ENCODE measurements at regions not wholly inside any gene's neighbourhood (a gene's known extent, or its start where the extent isn't known, plus 50 kb on each side); places are given as distances from the start of the nearest gene placed in this dataset.

DNA sequence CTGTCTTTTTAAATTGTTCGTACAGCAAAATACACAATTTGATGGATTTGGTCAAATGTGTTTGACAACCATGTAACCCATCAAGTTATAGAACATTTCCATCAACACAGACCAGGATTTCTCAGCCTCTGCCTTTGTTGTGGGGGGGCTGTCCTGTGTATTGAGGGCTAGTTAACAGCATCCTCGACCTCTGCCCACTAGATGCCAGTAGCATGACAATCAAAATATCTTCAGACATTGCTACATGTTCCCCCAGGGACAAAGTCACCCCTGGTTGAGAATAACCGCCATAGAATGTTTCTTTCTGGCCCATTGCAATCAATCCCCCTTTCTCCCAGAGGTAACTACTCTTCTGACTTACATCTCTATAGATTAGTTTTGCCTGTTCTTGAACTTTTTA is 310.1 kb upstream of the RGMA start:
- no peak overlapping the region for H3K4me3 ChIP-seq
- no peak overlapping the region for H2AFZ ChIP-seq
- H3K36me3 ChIP-seq (replicated peaks; ENCODE audit: insufficient read depth, low read depth): no peaks in the 10 kb centered on the region
- no peak for DNase-seq (ENCODE audit: low spot score)
- no peak overlapping the region for H3K4me2 ChIP-seq
- no peaks in the 10 kb centered on the region for H3K79me2 ChIP-seq
- no peaks in the 10 kb centered on the region for H3K9me3 ChIP-seq (ENCODE audit: low read depth)
- TF ChIP-seq, protein P1, sequence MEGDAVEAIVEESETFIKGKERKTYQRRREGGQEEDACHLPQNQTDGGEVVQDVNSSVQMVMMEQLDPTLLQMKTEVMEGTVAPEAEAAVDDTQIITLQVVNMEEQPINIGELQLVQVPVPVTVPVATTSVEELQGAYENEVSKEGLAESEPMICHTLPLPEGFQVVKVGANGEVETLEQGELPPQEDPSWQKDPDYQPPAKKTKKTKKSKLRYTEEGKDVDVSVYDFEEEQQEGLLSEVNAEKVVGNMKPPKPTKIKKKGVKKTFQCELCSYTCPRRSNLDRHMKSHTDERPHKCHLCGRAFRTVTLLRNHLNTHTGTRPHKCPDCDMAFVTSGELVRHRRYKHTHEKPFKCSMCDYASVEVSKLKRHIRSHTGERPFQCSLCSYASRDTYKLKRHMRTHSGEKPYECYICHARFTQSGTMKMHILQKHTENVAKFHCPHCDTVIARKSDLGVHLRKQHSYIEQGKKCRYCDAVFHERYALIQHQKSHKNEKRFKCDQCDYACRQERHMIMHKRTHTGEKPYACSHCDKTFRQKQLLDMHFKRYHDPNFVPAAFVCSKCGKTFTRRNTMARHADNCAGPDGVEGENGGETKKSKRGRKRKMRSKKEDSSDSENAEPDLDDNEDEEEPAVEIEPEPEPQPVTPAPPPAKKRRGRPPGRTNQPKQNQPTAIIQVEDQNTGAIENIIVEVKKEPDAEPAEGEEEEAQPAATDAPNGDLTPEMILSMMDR (IDR thresholded peaks at IDR 0.05; ENCODE audit: poor library complexity): no peak
- TF ChIP-seq EZH2 (IDR thresholded peaks at IDR 0.05; ENCODE audit: borderline replicate concordance) (no peak), EZH2phosphoT487 (IDR thresholded peaks at IDR 0.05; ENCODE audit: low read depth, severe bottlenecking, unreplicated experiment) (no peak)
- no peaks in the 10 kb centered on the region for H3K9me2 ChIP-seq (replicated peaks; ENCODE audit: insufficient read depth)
- WGBS (ENCODE audit: low lambda C conversion rate, missing lambda C conversion rate): 88% methylated on average over 3 of the region's 3 CpGs
- no peaks in the 10 kb centered on the region for H3K27me3 ChIP-seq
- no peaks in the 10 kb centered on the region for H3K4me1 ChIP-seq (ENCODE audit: insufficient read depth)
- H4K20me1 ChIP-seq (ENCODE audit: insufficient read depth, poor library complexity, severe bottlenecking): no peaks in the 10 kb centered on the region
- no peak overlapping the region for H3K27ac ChIP-seq

DNA sequence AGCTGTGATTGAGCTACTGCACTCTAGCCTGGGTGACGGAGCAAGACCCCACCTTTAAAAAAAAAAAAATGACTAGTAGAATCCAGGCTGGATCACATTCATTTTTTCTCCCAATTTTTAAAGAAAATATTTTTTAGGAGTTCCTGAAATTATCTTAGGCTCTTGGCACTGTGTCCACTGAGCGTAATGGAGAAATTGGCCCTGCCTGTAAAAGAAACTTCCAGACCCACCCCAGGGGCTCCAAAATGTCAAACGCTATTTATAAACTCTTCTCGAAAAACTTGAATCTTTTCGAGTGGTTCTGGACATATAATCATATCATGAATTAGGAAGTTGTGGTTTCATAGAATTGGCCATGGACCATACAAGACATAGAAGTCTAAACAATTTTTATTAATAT is 300.2 kb upstream of the RGMA start:
- Histone ChIP-seq H3K4me2 (no peak overlapping the region), H4K20me1 (ENCODE audit: insufficient read depth, poor library complexity, severe bottlenecking) (no peaks in the 10 kb centered on the region), H3K36me3 (replicated peaks; ENCODE audit: insufficient read depth, low read depth) (no peaks in the 10 kb centered on the region), H3K9me3 (ENCODE audit: low read depth) (no peaks in the 10 kb centered on the region), H3K27me3 (no peaks in the 10 kb centered on the region), H3K9me2 (replicated peaks; ENCODE audit: insufficient read depth) (no peaks in the 10 kb centered on the region), H3K79me2 (no peaks in the 10 kb centered on the region), H2AFZ (no peak overlapping the region), H3K4me3 (no peak overlapping the region), H3K4me1 (ENCODE audit: insufficient read depth) (no peaks in the 10 kb centered on the region), H3K27ac (no peak overlapping the region)
- TF ChIP-seq EZH2 (IDR thresholded peaks at IDR 0.05; ENCODE audit: borderline replicate concordance) (no peak), EZH2phosphoT487 (IDR thresholded peaks at IDR 0.05; ENCODE audit: low read depth, severe bottlenecking, unreplicated experiment) (no peak)
- TF ChIP-seq, protein P1 (IDR thresholded peaks at IDR 0.05; ENCODE audit: poor library complexity): no peak
- no peak for DNase-seq (ENCODE audit: low spot score)
- WGBS (ENCODE audit: low lambda C conversion rate, missing lambda C conversion rate): 95% methylated on average over 5 of the region's 5 CpGs

DNA sequence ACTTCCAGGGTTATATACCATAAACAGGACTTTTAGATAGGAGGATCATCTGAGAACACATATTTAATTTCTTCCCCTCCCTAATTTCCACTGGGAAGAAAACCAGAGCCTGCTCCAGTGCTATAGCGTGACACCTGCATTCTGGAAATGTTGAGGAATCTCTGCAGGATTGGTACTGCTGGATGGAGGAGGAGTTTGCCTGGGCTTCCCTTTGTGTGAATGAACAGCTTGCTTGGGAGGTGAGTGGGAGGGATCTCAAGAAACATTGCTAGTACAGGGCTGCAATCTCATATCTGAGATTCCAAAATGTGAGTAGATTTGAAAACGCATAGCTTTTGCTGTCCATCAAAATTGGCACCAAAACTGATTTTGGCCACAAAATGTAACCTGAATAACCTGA is 295.9 kb upstream of the RGMA start:
- no peaks in the 10 kb centered on the region for H3K79me2 ChIP-seq
- no peaks in the 10 kb centered on the region for H3K4me1 ChIP-seq (ENCODE audit: insufficient read depth)
- no peaks in the 10 kb centered on the region for H3K27me3 ChIP-seq
- H3K27ac ChIP-seq: no peak overlapping the region
- 79% methylated on average over 2 of the region's 2 CpGs for WGBS (ENCODE audit: low lambda C conversion rate, missing lambda C conversion rate)
- H3K9me3 ChIP-seq (ENCODE audit: low read depth): no peaks in the 10 kb centered on the region
- no peak for DNase-seq (ENCODE audit: low spot score)
- H2AFZ ChIP-seq: no peak overlapping the region
- TF ChIP-seq EZH2phosphoT487 (IDR thresholded peaks at IDR 0.05; ENCODE audit: low read depth, severe bottlenecking, unreplicated experiment): no peak
- TF ChIP-seq EZH2 (IDR thresholded peaks at IDR 0.05; ENCODE audit: borderline replicate concordance): no peak
- TF ChIP-seq, protein P1 (IDR thresholded peaks at IDR 0.05; ENCODE audit: poor library complexity): no peak
- no peak overlapping the region for H3K4me2 ChIP-seq
- no peaks in the 10 kb centered on the region for H3K9me2 ChIP-seq (replicated peaks; ENCODE audit: insufficient read depth)
- H3K4me3 ChIP-seq: no peak overlapping the region
- no peaks in the 10 kb centered on the region for H4K20me1 ChIP-seq (ENCODE audit: insufficient read depth, poor library complexity, severe bottlenecking)
- no peaks in the 10 kb centered on the region for H3K36me3 ChIP-seq (replicated peaks; ENCODE audit: insufficient read depth, low read depth)

Data from hepatocyte (in vitro differentiated cells).